Prostate gland (tissue), 2 donors: ENCODE measurements at regions not wholly inside any gene's neighbourhood (a gene's known extent, or its start where the extent isn't known, plus 50 kb on each side); places are given as distances from the start of the nearest gene placed in this dataset.
A peak's percentile ranks its signal among the peaks of the same experiment; 100 is the strongest.

ENCODE experiments used
- DNase-seq: peaks from one replicate; pipeline ENCODE4 v3.0.0-alpha.2; 2019; ENCODE audit warnings: low spot score
- H3K27ac ChIP-seq, 2 donors: fragments of 200-600 bp; sonication (generic); 2 replicates each; pipeline ENCODE4 v1.5.1; 2017 to 2019
- H3K27me3 ChIP-seq: fragments of 200-600 bp; sonication (generic); replicated peaks from 2 replicates; pipeline ENCODE4 v1.5.1; 2019; ENCODE audit not compliant: insufficient read depth
- H3K36me3 ChIP-seq, 2 donors: fragments of 200-600 bp; sonication (generic); 1 replicate in 1 of 2; 2 replicates in 1 of 2; pipeline versions ENCODE4 v1.5.1 to v1.8.1; 2017 to 2019
- H3K4me1 ChIP-seq: fragments of 200-600 bp; sonication (generic); replicated peaks from 2 replicates; pipeline ENCODE4 v1.5.1; 2019
- H3K4me3 ChIP-seq, 2 donors: fragments of 200-600 bp; sonication (generic); 2 replicates each; pipeline ENCODE4 v1.5.1; 2017 to 2019
- H3K9me3 ChIP-seq: fragments of 200-600 bp; sonication (generic); 2 replicates; pipeline ENCODE4 v1.5.1; 2017
- CTCF ChIP-seq, 4 experiments: fragments of 200-600 bp in 2 of 4; fragments of 450-650 bp in 2 of 4; sonication (generic) in 2 of 4; IDR thresholded peaks; 1 replicate in 3 of 4; 2 replicates in 1 of 4; pipeline ENCODE4 v1.5.1; 2016 to 2019; ENCODE audit warnings: antibody characterized with exemption in 4 of 4, mild to moderate bottlenecking in 2 of 4, moderate library complexity in 2 of 4
- POLR2A ChIP-seq: fragments of 450-650 bp; IDR thresholded peaks from one replicate; pipeline ENCODE4 v1.6.1; 2016; ENCODE audit warnings: antibody characterized with exemption, mild to moderate bottlenecking
- POLR2AphosphoS5 ChIP-seq: sonication (generic); formaldehyde crosslinking; IDR thresholded peaks from one replicate; pipeline ENCODE4 v1.6.1; 2017; ENCODE audit warnings: antibody characterized with exemption
- WGBS: methylation state at CpG from one replicate; pipeline ENCODE4 v1.1.5; 2018; 5-methylcytosine and 5-hydroxymethylcytosine counted together
- intact Hi-C: fragments of 100-400 bp; cut with DNase I; formaldehyde crosslinking; loops from one replicate; pipeline ENCODE4 v1.14.2; 2022

GRCh38 chr2:60357996-60358395 lies 195.5 kb downstream of the BCL11A start:
- H3K4me1 ChIP-seq, result no peaks in the 10 kb centered on the region
- no peaks in the 10 kb centered on the region for H3K27me3 ChIP-seq
- H3K9me3 ChIP-seq, result no peaks in the 10 kb centered on the region
- TF ChIP-seq POLR2A (no peak), CTCF (IDR thresholded peaks at IDR 0.05) (no peak), POLR2AphosphoS5 (no peak)
- no peaks in the 10 kb centered on the region for H3K36me3 ChIP-seq
- 49% methylated on average over 6 of the region's 6 CpGs for WGBS
- H3K4me3 ChIP-seq, result no peak overlapping the region
- H3K27ac ChIP-seq, result no peak overlapping the region
- intact Hi-C loops, result no loop called here
- DNase-seq, result no peak

GRCh38 chr2:60356346-60356745 lies 197.1 kb downstream of the BCL11A start:
- Histone ChIP-seq H3K36me3 (no peaks in the 10 kb centered on the region), H3K9me3 (no peaks in the 10 kb centered on the region), H3K27me3 (no peaks in the 10 kb centered on the region), H3K4me3 (no peak overlapping the region), H3K27ac (no peak overlapping the region), H3K4me1 (no peaks in the 10 kb centered on the region)
- TF ChIP-seq POLR2A, result no peak
- intact Hi-C loops, result no loop called here
- 88% methylated on average over 5 of the region's 5 CpGs for WGBS
- DNase-seq, result no peak

- TF ChIP-seq POLR2AphosphoS5 (no peak), CTCF (IDR thresholded peaks at IDR 0.05) (no peak), POLR2A (no peak)
- no peaks in the 10 kb centered on the region for H3K4me1 ChIP-seq
- H3K27me3 ChIP-seq, result no peaks in the 10 kb centered on the region
- 39% methylated on average over 4 of the region's 4 CpGs for WGBS
- intact Hi-C loops, result no loop called here
- H3K36me3 ChIP-seq, result no peaks in the 10 kb centered on the region
- no peak overlapping the region for H3K27ac ChIP-seq
- H3K4me3 ChIP-seq, result no peak overlapping the region
- no peaks in the 10 kb centered on the region for H3K9me3 ChIP-seq
- DNase-seq, result no peak
Measured at GRCh38 chr2:60355849-60356261, 197.6 kb downstream of the BCL11A start.

- H3K36me3 ChIP-seq, result no peaks in the 10 kb centered on the region
- WGBS, result 25% methylated on average over 1 of the region's 1 CpG
- DNase-seq, result peak; percentile 72
- no peak overlapping the region for H3K4me3 ChIP-seq
- no peak for TF ChIP-seq CTCF (IDR thresholded peaks at IDR 0.05)
- TF ChIP-seq POLR2AphosphoS5, result peak; percentile 75
- no peak for TF ChIP-seq POLR2A
- no peaks in the 10 kb centered on the region for H3K27me3 ChIP-seq
- H3K4me1 ChIP-seq, result no peaks in the 10 kb centered on the region
- intact Hi-C loops, result no loop called here
- peak overlapping the region; percentile 27 to 41 for H3K27ac ChIP-seq
- H3K9me3 ChIP-seq, result no peaks in the 10 kb centered on the region
Measured at GRCh38 chr2:60354713-60355112, 198.7 kb downstream of the BCL11A start.

GRCh38 chr2:60353863-60354262 lies 199.6 kb downstream of the BCL11A start:
- 61% methylated on average over 2 of the region's 2 CpGs for WGBS
- Histone ChIP-seq H3K9me3 (no peaks in the 10 kb centered on the region), H3K36me3 (no peaks in the 10 kb centered on the region), H3K27ac (peak overlapping the region in 1 of 2 donors; percentile 41), H3K27me3 (no peaks in the 10 kb centered on the region), H3K4me1 (no peaks in the 10 kb centered on the region), H3K4me3 (no peak overlapping the region)
- TF ChIP-seq POLR2A (no peak), CTCF (IDR thresholded peaks at IDR 0.05) (no peak)
- intact Hi-C loops, result no loop called here
- DNase-seq, result no peak
